Stimulated activated CD4-positive, alpha-beta T cell treated with anti-CD3 and anti-CD28 coated beads, Interleukin-15, amount 100 ng/mL, for 24 hours (primary cell): ENCODE measurements at regions not wholly inside any gene's neighbourhood (a gene's known extent, or its start where the extent isn't known, plus 50 kb on each side); places are given as distances from the start of the nearest gene placed in this dataset.

ENCODE experiments used
- DNase-seq: peaks from one replicate; pipeline ENCODE4 v3.0.0-alpha.2; 2020

GRCh38 chr15:79673416-79674123, 223.2 kb downstream of the MTHFS start:
- peak; percentile 26 for DNase-seq

GRCh38 chr15:79674124-79674465, 222.7 kb downstream of the MTHFS start:
- no peak for DNase-seq

DNA sequence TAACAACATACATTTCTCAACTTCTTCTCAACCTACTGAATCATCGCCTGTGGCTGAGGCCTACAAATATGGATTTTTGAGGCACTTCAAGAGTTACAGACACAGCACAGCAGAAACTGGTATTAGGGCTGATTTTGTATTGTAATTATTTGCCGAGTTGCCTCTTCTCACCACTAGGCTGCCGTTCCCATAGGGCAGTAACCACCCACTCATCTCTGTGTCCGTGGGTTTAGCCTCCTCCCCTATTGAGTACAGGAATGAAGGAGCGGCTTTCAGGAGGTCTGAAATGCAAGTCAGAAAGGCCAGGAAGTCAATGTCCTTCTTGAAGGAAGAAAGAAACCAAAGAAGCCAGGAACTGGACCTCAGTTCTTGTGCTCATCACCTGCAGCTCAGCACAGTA, 220.8 kb downstream of the MTHFS start:
- no peak for DNase-seq

GRCh38 chr15:79676621-79677020, 220.2 kb downstream of the MTHFS start:
- no peak for DNase-seq

- no peak for DNase-seq
Observed at GRCh38 chr15:79677241-79677640, 219.6 kb downstream of the MTHFS start.

- no peak for DNase-seq
Observed at GRCh38 chr15:79678032-79678701, 218.6 kb downstream of the MTHFS start.

- no peak for DNase-seq
Observed at GRCh38 chr15:79680720-79681119, 216.1 kb downstream of the MTHFS start.

GRCh38 chr15:79682285-79682684, 214.5 kb downstream of the MTHFS start:
- no peak for DNase-seq

- DNase-seq = no peak
Observed at GRCh38 chr15:79682851-79683288, 213.9 kb downstream of the MTHFS start.

- DNase-seq = no peak
Observed at GRCh38 chr15:79689030-79689429, 207.8 kb downstream of the MTHFS start.

DNA sequence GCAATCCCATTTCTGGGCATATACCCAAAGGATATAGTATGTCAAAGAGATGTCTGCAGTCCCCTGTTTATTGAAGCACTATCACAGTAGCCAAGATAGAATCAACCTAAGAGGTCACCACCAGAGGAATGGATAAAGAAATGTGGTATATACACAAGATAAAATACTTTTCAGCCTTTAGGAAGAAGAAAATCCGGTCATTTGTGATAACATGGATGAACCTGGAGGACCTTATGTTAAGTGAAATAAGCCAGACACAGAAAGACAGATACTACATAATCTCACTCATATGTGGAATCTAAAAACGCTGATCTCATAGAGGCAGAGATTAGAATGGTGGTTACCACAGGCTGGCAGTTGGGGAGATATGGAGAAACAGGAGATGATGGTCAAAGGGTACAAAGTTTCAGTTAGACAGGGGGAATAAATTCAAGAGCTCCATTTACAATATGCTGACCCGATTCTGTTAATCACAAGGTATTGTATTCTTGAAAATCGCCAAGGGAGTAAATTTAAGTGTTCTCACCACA, 195.8 kb downstream of the MTHFS start:
- DNase-seq = no peak

- DNase-seq = no peak
Observed at GRCh38 chr15:79702621-79703020, 194.2 kb downstream of the MTHFS start.

GRCh38 chr15:79721256-79721655, 175.6 kb downstream of the MTHFS start:
- DNase-seq = no peak

- no peak for DNase-seq
Observed at GRCh38 chr15:79724312-79724711, 172.5 kb downstream of the MTHFS start.

- DNase-seq = no peak
Observed at GRCh38 chr15:79724804-79725203, 172.0 kb downstream of the MTHFS start.

GRCh38 chr15:79728867-79729266, 167.9 kb downstream of the MTHFS start:
- DNase-seq = no peak

DNA sequence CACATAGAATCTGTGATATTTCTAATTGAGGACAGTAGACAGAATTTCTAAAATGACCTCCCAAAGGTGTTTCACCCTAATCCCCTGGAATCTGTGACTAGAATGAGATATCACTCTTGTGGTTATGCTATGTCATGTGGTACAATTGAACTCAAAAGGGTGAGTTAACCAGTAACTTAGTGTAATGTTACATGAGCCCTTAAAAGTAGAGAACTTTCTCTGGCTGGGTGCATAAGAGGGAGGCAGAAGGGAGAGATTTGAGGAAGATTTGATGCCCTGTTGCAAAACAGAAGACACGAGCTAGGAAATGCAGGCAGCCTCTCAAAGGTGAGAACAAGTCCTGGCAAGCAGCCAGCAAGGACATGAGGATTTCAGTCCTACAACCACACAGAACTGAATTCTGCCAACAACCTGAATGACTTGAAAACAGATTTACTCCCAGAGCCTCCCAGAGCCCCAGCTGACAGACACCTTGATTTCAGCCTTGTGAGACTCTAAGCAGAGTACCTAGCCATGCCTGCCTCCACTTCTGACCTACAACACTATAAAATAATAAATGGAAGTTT, 160.3 kb downstream of the MTHFS start:
- DNase-seq = no peak

GRCh38 chr15:79738143-79738542, 158.7 kb downstream of the MTHFS start:
- DNase-seq = no peak

DNA sequence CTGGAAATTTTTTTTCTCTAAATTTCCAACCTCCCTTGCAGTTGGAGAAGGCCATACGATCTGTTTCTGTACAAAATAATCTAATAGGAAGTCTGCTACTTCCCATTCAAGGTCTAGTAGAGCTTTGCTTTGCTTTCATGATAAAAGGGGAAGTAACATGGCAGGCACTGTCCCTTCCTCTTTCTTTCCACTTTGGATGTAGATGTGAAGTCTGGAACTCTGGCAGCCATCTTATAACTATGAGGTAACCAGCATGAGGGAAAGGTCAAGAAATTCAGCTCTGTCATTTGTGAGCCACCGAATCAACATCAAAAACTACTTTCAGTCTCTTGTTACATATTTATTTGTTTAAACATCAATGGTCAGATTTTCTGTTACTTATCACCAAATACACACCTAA, 156.3 kb downstream of the MTHFS start:
- no peak for DNase-seq

- DNase-seq = no peak
Observed at GRCh38 chr15:79743032-79743431, 153.8 kb downstream of the MTHFS start.

DNA sequence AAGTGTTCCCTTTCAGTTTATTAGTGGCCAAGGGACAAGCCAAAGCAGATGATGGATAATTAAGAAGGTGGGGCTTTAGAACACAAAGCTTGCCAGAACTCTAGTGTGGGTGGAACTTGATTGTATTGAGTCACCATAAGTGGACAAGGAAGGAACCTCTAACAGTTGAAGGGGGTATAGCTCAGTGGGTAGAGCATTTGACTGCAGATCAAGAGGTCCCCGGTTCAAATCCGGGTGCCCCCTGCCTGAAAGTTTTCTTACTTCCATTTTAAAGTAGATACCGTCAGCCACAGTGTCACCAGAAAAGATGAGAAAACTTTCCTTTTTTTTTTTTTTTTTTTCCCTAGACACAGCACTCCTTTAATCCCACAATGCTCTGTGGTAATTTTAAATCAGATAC, 152.3 kb downstream of the MTHFS start:
- DNase-seq = peak; percentile 20

DNA sequence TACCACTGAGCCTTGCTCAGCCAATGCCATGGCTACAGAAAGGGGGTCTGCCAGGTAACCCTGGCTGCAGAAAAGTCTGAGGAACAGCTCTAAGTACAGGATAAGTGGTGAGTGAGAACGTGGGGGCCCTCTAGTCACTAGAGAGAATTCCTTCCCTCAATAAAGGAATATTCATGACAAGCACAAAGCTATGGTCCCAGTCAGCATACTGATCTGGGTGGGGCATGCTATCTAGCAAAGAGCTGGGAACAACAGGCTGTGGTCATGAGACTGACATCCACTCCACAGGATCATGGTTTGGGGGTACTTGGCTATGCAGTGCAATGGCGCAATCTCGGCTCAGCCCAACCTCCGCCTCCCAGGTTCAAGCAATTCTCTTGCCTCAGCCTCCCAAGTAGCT, 140.4 kb downstream of the MTHFS start:
- DNase-seq = no peak

GRCh38 chr15:79765081-79765480, 131.7 kb downstream of the MTHFS start:
- no peak for DNase-seq

DNA sequence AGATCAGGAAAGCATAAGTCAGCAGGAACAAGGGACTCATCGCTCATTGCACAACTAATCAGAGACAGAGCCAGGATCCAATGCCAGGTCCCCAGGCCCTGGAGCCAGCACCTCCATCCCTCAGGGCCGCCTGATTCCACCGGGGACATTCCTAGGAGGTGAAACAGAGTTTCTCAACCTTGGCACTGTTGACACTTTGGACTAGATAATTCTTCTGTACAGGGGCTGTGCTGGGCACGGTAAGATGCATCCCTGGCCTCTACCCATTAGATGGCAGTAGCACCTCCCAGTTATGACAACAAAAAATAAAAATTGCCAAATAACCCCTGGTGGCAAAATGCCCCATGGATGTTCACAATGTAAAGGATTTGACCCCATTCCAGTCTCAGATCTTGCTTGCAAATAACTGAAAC, 127.7 kb downstream of the MTHFS start:
- no peak for DNase-seq
